ENCODE measurements at regions not wholly inside any gene's neighbourhood (a gene's known extent, or its start where the extent isn't known, plus 50 kb on each side); places are given as distances from the start of the nearest gene placed in this dataset.

DNA sequence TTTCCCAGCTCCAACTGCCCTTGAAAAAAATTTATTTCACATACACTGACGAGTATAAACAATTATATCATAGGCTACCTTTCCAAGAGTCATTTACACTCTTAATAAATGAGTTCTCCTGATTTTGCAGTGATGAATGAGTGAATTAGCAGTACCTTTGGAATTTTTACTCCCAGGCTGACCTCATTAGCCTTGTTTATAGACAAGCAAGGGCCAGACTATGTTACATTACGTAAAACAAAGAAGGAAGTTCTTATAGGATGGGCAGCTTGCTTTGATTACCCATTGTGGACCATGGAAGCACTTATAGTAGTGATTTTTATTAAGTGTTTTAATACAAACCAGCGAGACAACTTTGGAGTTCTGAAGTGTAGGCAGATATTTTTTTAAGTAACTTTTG lies 112.9 kb upstream of the C1QTNF7 start:
- no peak overlapping the region for H3K27ac ChIP-seq
- TF ChIP-seq, protein P1, sequence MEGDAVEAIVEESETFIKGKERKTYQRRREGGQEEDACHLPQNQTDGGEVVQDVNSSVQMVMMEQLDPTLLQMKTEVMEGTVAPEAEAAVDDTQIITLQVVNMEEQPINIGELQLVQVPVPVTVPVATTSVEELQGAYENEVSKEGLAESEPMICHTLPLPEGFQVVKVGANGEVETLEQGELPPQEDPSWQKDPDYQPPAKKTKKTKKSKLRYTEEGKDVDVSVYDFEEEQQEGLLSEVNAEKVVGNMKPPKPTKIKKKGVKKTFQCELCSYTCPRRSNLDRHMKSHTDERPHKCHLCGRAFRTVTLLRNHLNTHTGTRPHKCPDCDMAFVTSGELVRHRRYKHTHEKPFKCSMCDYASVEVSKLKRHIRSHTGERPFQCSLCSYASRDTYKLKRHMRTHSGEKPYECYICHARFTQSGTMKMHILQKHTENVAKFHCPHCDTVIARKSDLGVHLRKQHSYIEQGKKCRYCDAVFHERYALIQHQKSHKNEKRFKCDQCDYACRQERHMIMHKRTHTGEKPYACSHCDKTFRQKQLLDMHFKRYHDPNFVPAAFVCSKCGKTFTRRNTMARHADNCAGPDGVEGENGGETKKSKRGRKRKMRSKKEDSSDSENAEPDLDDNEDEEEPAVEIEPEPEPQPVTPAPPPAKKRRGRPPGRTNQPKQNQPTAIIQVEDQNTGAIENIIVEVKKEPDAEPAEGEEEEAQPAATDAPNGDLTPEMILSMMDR (conservative IDR thresholded peaks at IDR 0.05), result no peak
- no peak for TF ChIP-seq ZFX (IDR thresholded peaks at IDR 0.05)

DNA sequence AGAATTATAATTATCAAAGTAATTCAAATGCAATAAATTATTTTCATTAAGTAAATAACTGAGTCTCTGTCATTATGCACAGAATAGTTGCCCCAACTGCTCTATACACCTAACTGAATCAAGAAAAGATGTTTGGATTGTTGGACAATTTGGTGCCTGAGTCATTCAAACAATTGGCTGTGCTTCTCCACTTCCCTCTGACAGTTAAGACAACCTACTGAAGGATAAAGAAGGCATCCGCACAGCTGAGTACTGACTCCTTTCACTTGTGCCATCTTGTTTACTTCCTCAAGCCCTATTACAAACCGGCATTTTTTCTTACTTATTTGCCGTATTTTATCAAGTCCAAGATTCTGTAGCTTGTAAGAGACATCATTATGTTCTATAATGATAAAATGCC lies 110.6 kb upstream of the C1QTNF7 start:
- no peak overlapping the region for H3K27ac ChIP-seq

DNA sequence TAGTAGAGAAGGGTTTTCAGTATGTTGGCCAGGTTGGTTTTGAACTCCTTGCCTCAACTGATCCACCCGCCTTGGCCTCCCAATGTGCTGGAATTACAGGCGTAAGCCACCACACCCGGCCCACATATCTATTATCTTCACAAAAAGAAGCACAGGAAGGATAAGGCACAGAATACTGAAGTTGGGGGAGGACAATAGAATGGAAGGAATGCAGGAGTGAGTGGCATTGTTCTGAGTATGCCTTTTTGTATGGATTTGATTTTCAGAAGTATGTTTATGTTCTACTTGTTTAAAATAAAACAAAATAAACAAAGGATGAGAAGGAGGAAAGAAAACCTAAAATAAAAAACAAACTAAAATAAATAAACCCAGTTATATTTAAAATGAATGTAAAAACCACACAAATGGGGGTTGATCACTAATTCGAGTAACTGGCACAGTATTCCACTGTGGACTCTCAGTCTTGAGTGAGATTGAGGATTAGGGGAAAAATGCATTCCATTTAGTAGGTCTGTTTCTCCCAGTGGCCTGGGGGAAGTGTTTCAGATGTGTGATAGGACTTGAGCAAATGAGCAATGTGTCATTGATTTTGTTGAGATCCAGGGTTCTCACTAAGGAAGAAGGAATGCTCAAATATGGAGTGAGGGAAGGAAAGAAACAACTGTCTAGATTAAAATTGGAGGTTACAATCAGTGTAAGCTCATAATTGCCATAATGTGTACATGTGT lies 109.0 kb upstream of the C1QTNF7 start:
- TF ChIP-seq, protein P1 (conservative IDR thresholded peaks at IDR 0.05), result no peak
- no peak overlapping the region for H3K27ac ChIP-seq

More for the DNA sequence above, 110.6 kb upstream of the C1QTNF7 start:
- TF ChIP-seq, protein P1 (conservative IDR thresholded peaks at IDR 0.05), result no peak

DNA sequence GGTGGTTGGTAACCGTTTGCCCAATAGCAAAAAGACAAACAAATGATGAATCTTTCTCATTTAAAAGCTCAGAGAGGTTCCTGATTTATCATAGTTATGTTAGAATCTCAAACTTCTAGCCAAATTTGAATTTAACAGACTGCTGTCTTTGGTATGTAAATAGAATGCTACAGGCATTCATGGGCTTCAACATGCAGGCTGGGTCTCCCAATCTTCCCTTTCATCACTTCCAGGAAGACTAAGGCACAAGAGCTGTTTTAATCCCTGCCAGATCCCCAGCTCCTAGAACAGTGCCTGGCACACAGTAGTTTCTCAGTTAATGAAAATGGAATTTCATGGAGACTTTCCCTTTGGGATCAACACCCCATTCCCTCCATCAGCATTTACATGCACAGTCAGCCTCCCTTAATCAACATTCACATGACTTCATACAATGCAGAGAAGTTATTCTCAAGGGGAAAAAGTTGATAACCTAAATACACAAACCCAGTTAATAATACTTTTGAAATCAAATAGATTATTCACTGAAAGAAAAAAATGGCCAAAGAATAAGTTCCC lies 107.6 kb upstream of the C1QTNF7 start:
- no peak overlapping the region for H3K27ac ChIP-seq
- TF ChIP-seq ZFX (IDR thresholded peaks at IDR 0.05), result no peak
- TF ChIP-seq, protein P1 (conservative IDR thresholded peaks at IDR 0.05), result no peak

DNA sequence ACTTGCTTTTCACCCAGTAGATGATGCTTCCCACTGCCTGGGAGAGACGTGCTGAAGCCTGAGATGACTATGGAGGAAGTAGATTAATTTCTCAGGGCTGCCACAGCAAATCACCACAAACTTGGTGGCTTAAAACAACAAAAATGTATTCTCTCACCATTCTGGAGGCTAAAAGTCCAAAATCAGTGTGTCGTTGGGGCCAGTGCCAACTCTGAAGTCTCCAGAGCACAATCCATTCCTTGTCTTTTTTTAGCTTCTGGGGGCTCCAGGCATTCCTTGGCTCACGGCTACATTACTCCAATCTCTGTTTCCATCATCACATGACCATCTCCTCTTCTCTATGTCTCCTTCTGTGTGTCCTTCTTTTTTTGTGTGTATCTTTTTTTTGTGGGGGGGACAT lies 105.8 kb upstream of the C1QTNF7 start:
- no peak overlapping the region for H3K27ac ChIP-seq
- TF ChIP-seq ZFX (IDR thresholded peaks at IDR 0.05), result no peak
- TF ChIP-seq, protein P1 (conservative IDR thresholded peaks at IDR 0.05), result no peak

DNA sequence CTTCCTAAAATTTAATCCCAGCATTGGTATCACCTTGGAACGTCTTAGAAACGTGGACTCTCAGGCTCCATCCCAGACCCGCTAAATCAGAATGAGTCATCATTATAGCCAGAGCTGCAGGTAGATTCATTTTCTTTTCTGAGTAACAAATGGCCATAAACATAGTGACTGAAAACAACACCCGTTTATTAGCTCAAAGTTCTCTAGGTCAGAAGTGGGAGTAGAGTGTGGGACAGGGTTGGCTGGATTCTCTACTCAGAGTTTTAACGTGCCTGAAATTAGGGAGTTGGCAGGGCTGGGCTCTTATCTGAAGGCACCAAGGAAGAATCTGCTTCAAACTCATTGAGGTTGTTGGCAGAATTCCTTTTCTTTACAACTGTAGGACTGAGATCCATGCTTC lies 101.8 kb upstream of the C1QTNF7 start:
- TF ChIP-seq, protein P1 (conservative IDR thresholded peaks at IDR 0.05), result no peak
- TF ChIP-seq ZFX (IDR thresholded peaks at IDR 0.05), result no peak
- H3K27ac ChIP-seq, result no peak overlapping the region

DNA sequence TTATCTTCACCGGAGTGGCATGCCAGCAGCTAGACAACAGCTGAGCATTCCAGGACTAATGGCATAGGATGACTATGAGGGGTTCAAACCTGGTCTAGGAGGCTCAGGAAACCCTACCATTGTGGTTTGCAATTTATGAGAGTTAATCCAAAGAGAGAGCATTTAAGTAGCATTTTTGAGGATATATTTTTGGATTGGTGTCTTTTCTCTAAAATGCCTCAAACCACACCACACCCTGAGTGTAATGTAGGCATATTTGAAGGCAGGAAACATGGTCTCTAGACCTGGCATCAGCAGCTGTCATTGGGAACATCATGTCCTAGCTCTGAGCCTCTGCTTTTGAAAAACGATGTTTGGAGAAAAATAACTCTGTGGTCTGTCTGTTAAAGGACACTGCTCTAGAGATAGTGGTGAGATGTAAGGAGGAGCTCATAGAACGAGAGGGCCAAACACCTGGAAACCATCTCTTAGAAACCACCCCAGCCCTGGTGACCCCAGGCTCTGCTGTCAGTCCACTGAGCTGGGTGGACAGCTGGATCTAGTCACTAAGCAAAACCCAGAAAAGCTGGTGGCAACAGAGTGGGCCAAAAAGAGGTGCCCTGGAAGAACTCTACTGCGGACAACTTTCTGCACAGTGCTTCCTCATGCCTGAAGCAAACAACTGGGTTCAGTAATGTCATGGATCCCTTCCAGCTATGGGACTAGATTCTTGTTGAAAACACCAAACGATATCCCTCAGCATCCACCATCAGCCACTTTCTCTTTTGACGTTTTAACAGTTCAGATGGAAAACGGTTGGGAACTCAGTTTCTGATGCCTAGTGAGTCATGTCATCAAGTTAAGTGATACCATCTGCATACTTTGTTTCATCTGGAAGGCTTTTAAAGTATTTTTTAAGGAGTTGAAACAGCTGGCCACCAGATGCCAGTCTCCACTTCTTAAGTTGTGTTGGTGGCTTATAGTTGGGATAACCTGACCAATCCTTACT lies 100.2 kb upstream of the C1QTNF7 start:
- H3K27ac ChIP-seq, result no peak overlapping the region
- no peak for TF ChIP-seq ZFX (IDR thresholded peaks at IDR 0.05)
- TF ChIP-seq, protein P1 (conservative IDR thresholded peaks at IDR 0.05), result no peak

Measured in C4-2B (cell line).